ENCODE measurements at regions not wholly inside any gene's neighbourhood (a gene's known extent, or its start where the extent isn't known, plus 50 kb on each side); places are given as distances from the start of the nearest gene placed in this dataset.
"Not testable (repeated sequence)": the region's sequence is repeated elsewhere in the genome, so short reads cannot be mapped to it uniquely, and the experiment has no call there.

DNA sequence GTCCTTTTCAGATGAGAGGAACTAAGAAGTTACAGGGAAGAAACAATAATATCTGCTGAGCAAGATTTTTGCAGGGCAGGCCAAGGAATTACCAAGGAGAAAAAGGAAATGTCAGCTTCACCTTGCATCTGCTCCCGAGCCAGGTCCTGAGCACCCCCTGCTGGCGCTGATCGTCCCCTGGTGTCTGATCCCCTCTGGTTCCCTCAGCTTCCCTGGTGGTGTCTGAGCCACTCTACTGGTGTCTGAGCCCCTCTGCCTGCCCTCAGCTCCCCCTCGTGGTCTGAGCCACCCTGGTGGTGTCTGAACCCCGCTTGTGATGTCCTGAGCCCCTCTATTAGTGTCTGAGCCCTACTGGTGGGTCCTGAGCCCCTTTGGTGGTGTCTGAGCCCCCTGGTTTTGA lies 485.7 kb downstream of the GOLGA6L6 start:
- DNase-seq, result not testable (repeated sequence)

- not testable (repeated sequence) for DNase-seq
Observed at GRCh38 chr15:20048189-20048588, 493.4 kb downstream of the GOLGA6L6 start.

DNA sequence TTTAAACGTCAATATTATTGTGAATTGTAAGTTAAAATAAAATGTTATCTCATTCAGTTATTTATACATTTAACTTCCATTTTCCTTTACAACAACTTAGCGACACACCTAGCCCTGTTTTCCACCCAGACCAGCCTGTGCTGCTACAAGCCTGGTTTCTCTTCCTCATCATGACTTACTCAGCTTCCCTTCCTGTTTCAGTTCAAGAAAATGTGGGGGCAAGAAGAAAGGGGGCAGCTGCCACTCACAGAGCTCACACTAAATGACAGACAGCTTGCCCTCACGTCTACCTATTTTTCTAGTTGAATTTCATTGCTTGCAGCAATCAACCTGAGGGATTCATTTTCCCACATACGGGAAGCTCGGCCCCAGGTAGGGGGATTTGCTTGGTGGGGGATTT lies 496.4 kb downstream of the GOLGA6L6 start:
- not testable (repeated sequence) for DNase-seq

GRCh38 chr15:20040691-20041090 lies 500.9 kb downstream of the GOLGA6L6 start:
- not testable (repeated sequence) for DNase-seq

- DNase-seq, result not testable (repeated sequence)
Observed at GRCh38 chr15:20025040-20025439, 516.6 kb downstream of the GOLGA6L6 start.

GRCh38 chr15:20022349-20022748 lies 519.3 kb downstream of the GOLGA6L6 start:
- DNase-seq, result not testable (repeated sequence)

- DNase-seq, result not testable (repeated sequence)
Observed at GRCh38 chr15:20021351-20021750, 520.2 kb downstream of the GOLGA6L6 start.

DNA sequence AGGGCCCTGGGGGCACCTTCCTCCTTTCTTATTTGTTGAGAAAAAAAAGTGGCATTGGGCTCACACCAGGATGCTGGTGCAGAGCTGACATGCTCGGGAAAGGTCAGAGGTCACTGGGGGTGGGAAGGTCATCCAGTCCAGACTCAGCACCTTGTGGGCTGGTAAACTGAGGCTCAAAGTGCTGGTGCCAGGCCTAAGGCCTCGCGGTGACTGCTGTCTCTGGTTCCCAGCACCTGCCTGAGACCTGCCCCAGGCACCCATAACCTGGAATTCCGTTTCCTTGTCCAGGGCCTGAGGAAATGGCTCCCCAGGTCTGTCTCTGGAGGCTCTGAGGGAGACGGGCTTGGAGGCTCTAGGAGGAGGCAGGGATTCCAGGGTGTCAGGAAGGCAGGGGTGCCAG lies 521.0 kb downstream of the GOLGA6L6 start:
- DNase-seq, result not testable (repeated sequence)

- DNase-seq, result not testable (repeated sequence)
Observed at GRCh38 chr15:20019758-20020157, 521.8 kb downstream of the GOLGA6L6 start.

- DNase-seq, result not testable (repeated sequence)
Observed at GRCh38 chr15:20017581-20017980, 524.0 kb downstream of the GOLGA6L6 start.

- not testable (repeated sequence) for DNase-seq
Observed at GRCh38 chr15:20016941-20017340, 524.7 kb downstream of the GOLGA6L6 start.

GRCh38 chr15:20012837-20013236 lies 528.8 kb downstream of the GOLGA6L6 start:
- not testable (repeated sequence) for DNase-seq

DNA sequence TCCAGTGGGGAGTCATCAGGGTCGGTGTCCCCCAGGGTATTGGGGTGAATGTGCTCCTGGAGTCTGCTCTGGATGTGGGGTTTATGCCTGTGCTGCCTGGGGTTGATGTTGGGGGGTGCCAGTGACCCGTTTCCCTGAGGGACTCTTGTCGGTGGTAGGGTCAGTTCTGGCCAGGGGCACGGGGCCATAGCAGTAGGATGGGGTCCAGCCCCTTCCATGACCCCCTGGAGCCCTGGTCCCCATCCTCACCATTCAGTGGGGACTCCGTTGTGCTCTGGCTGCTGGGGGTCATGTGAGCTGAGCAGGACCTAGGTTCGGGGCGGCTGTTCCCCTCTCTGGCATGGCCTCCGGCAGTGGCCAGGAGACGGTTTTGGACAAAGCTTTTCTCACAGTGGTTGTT lies 530.8 kb downstream of the GOLGA6L6 start:
- not testable (repeated sequence) for DNase-seq

DNA sequence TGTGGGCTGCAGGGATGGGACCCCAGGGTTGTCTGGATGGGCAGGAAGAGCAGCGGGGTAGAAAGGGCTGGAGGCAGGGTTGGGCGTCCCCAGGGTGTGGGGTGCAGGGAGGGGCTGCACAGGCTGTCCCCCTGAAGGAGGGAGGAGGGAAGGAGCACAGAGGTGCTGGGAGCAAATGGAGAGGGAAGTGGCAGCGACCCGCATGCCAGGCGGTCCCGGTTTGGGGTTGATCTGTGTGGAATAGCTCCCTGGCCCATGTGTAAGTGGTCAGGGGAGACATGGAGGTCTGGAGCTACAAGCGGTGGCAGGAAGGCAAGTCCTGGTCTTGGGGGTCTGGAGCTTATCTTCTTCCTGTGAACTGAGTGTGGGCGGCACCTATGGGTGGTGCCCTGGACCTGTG lies 532.0 kb downstream of the GOLGA6L6 start:
- DNase-seq, result not testable (repeated sequence)

DNA sequence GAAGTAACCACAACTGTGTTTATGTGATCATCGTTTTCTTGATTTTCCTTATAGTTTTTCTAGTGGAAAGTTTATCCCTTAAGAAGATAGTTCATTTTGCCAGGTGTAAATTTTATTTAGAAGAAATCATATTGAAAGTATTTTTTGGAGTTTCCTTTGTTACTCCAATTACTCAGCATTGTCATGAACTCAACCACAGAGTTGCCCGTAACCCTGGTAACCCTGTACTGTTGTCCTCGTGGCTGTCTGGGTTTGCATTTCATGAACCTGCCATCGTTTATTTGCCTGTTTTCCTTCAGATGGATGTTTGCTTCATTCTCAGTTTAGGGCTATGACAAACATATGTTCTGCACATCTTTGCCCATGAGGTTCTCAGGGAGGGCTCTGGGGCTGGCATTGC lies 534.3 kb downstream of the GOLGA6L6 start:
- not testable (repeated sequence) for DNase-seq

DNA sequence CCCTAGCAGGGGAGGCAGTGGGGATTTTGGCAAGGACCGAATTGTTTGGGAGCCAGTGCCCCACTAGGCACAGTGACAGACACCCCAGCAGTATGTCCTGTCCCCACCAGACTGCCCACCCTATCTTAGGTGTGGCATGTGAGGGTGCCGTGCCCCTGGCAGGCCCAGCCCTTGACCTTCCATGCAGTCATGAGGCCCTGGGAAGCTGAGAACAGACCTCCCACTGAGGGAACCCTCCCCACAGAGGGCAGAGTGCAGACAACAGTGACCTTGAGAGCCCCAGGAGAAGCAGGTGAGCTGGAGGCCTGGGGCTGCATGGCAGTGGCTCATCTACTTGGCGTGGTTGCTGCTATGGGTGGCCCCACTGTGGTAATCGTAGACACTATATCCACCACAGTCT lies 538.1 kb downstream of the GOLGA6L6 start:
- DNase-seq, result not testable (repeated sequence)

DNA sequence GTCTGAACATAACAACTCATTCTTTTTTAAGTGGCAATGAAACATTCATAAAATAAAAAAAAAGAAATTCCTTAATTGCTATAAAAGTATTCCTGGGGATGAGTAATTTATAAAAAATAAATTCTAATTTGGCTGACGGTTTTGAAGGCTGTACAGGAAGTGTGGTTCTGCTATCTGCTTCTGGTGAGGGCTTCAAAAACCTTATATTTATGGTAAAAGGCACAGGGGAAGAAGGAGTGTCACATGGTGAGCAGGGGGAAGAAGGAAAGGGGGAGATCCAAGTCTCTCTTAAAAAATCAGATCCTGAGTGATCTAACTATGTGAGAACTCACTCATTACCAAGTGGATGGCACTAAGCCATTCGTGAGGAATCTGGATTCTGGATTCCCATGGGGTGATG lies 539.0 kb downstream of the GOLGA6L6 start:
- DNase-seq, result not testable (repeated sequence)

DNA sequence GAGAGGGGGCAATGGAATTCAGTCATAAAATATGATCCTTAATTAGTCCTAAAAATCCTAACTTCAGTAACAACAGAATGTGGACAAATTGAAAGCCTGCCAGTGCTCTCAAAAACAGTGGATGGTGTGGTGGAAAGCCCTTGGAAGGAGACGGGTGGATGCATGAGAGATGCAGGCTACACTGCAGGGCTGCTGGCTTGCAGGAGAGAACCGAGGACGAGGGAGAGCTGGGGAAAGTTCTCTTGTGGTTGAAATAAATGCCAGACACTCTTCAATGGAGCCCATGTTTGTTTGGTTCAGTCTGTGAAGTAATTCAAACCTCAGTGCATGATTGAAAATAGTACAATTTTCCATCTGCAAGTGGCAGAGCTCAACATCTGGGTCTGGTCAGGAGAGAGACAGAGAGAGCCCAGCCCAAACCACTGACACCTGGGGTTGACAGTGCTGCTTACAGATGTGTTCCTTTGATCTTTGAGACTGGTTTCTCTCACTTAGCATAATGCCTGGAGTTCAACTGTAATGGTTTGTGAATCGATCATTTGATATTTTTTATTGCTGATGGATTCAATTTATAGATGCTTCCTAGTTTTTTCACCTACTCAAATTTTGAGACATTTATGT lies 544.9 kb downstream of the GOLGA6L6 start:
- DNase-seq, result not testable (repeated sequence)

GRCh38 chr15:19995296-19995695 lies 546.3 kb downstream of the GOLGA6L6 start:
- not testable (repeated sequence) for DNase-seq

GRCh38 chr15:19992428-19992827 lies 549.2 kb downstream of the GOLGA6L6 start:
- no peak for DNase-seq

DNA sequence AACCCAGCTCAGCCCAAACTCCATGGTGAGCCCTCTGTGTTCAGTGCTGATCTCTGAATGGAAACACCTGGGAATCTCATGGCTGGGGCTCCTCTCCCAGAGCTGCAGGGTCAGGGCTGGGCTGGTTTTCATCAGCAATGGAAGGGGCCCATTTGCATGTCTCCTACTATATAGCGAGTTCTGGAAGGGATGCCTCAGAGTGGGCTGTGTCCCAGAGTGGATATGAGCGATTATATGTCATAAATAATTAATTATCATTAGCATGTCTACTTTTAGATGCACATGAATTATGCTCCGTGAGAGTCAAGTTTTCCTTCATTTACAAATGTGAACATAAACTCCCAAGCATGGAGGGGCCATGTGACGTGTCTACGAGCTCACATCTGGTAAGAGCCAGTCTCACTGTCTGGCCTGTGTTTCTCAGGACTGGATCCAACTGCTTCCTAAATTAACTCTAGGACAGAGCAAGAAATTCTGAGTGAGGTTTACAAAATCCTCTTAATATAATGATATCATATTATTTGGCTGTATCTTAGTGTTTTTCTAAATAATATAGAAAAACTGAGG lies 553.4 kb downstream of the GOLGA6L6 start:
- DNase-seq, result no peak

- DNase-seq, result no peak
Observed at GRCh38 chr15:19987389-19988048, 554.1 kb downstream of the GOLGA6L6 start.

- no peak for DNase-seq
Observed at GRCh38 chr15:19984101-19984500, 557.5 kb downstream of the GOLGA6L6 start.

- DNase-seq, result no peak
Observed at GRCh38 chr15:19974998-19975397, 566.6 kb downstream of the GOLGA6L6 start.

All from hematopoietic multipotent progenitor cell treated with erythropoietin and hydrocortisone succinate and interleukin-3 and kit ligand, for 8 days (in vitro differentiated cells).